GM12892 (cell line): ENCODE measurements at regions not wholly inside any gene's neighbourhood (a gene's known extent, or its start where the extent isn't known, plus 50 kb on each side); places are given as distances from the start of the nearest gene placed in this dataset.

Experiments
- DNase-seq: peaks from one replicate; pipeline ENCODE4 v3.0.0; 2011; ENCODE audit not compliant: insufficient read length
- FAIRE-seq: peaks from 2 replicates; lab custom pipeline; 2011; peaks lifted over from hg19 to GRCh38; lab: Jason Lieb, UNC
- POLR2A ChIP-seq: IDR thresholded peaks from 2 replicates; pipeline ENCODE4 v1.6.1; 2011; ENCODE audit warnings: low read depth, low read length, control low read depth
- POLR2AphosphoS5 ChIP-seq: IDR thresholded peaks from 2 replicates; pipeline ENCODE4 v1.6.1; 2011; ENCODE audit warnings: low read depth, low read length, control low read depth
- TAF1 ChIP-seq: IDR thresholded peaks from 2 replicates; pipeline ENCODE4 v1.6.1; 2011; ENCODE audit warnings: low read depth, mild to moderate bottlenecking, control low read depth, low read length, borderline replicate concordance

- TF ChIP-seq POLR2AphosphoS5 (no peak), POLR2A (no peak), TAF1 (no peak)
- no peak for DNase-seq
- FAIRE-seq, result no peak
These were observed 372.9 kb upstream of the ZMIZ1 start for GRCh38 chr10:78695846-78696245.

- no peak for DNase-seq
- TF ChIP-seq TAF1, result no peak
- no peak for TF ChIP-seq POLR2AphosphoS5
- TF ChIP-seq POLR2A, result no peak
- no peak for FAIRE-seq
These were observed 371.9 kb upstream of the ZMIZ1 start for GRCh38 chr10:78696791-78697395.

GRCh38 chr10:78699971-78700370, 368.8 kb upstream of the ZMIZ1 start:
- DNase-seq (no peak), FAIRE-seq (no peak)
- no peak for TF ChIP-seq TAF1
- no peak for TF ChIP-seq POLR2A
- TF ChIP-seq POLR2AphosphoS5, result no peak

- DNase-seq (no peak), FAIRE-seq (no peak)
- TF ChIP-seq POLR2AphosphoS5 (no peak), TAF1 (no peak), POLR2A (no peak)
These were observed 368.4 kb upstream of the ZMIZ1 start for GRCh38 chr10:78700413-78700812.

GRCh38 chr10:78700816-78701520, 367.8 kb upstream of the ZMIZ1 start:
- DNase-seq, result no peak
- no peak for FAIRE-seq
- TF ChIP-seq POLR2AphosphoS5, result no peak
- TF ChIP-seq POLR2A, result no peak
- no peak for TF ChIP-seq TAF1

GRCh38 chr10:78702186-78702585, 366.6 kb upstream of the ZMIZ1 start:
- no peak for TF ChIP-seq TAF1
- TF ChIP-seq POLR2A, result no peak
- no peak for TF ChIP-seq POLR2AphosphoS5
- no peak for FAIRE-seq
- DNase-seq, result no peak

GRCh38 chr10:78702876-78703275, 365.9 kb upstream of the ZMIZ1 start:
- FAIRE-seq, result no peak
- DNase-seq, result no peak
- TF ChIP-seq TAF1, result no peak

GRCh38 chr10:78703593-78703992, 365.2 kb upstream of the ZMIZ1 start:
- no peak for DNase-seq
- TF ChIP-seq POLR2AphosphoS5, result no peak
- TF ChIP-seq POLR2A, result no peak
- TF ChIP-seq TAF1, result no peak
- FAIRE-seq, result no peak

GRCh38 chr10:78706256-78706655, 362.5 kb upstream of the ZMIZ1 start:
- FAIRE-seq (no peak), DNase-seq (no peak)
- no peak for TF ChIP-seq POLR2AphosphoS5
- TF ChIP-seq TAF1, result no peak
- no peak for TF ChIP-seq POLR2A

- FAIRE-seq (no peak), DNase-seq (no peak)
- TF ChIP-seq TAF1 (no peak), POLR2AphosphoS5 (no peak), POLR2A (no peak)
These were observed 361.8 kb upstream of the ZMIZ1 start for GRCh38 chr10:78706726-78707540.

GRCh38 chr10:78707745-78708144, 361.0 kb upstream of the ZMIZ1 start:
- DNase-seq (no peak), FAIRE-seq (no peak)
- TF ChIP-seq POLR2AphosphoS5 (no peak), TAF1 (no peak), POLR2A (no peak)

GRCh38 chr10:78712147-78712546, 356.6 kb upstream of the ZMIZ1 start:
- FAIRE-seq (no peak), DNase-seq (no peak)
- TF ChIP-seq TAF1 (no peak), POLR2AphosphoS5 (no peak), POLR2A (no peak)
